GM10266 (cell line): ENCODE measurements at regions not wholly inside any gene's neighbourhood (a gene's known extent, or its start where the extent isn't known, plus 50 kb on each side); places are given as distances from the start of the nearest gene placed in this dataset.
"Not testable (repeated sequence)": the region's sequence is repeated elsewhere in the genome, so short reads cannot be mapped to it uniquely, and the experiment has no call there.

Experiments
- DNase-seq: peaks from one replicate; pipeline ENCODE4 v3.0.0; 2012; ENCODE audit errors: extremely low spot score
- CTCF ChIP-seq: IDR thresholded peaks from 2 replicates; pipeline ENCODE4 v1.5.1; 2012; ENCODE audit warnings: mild to moderate bottlenecking, low read depth; ENCODE audit not compliant: control insufficient read depth, insufficient read depth; ENCODE audit errors: missing control alignments

- DNase-seq = peak; percentile 16
Observed at GRCh38 chr3:198167339-198168039, 207.5 kb downstream of the LMLN start.

GRCh38 chr3:198170781-198171180 is 210.8 kb downstream of the LMLN start:
- DNase-seq = not testable (repeated sequence)

More at GRCh38 chr3:198167339-198168039, 207.5 kb downstream of the LMLN start:
- TF ChIP-seq CTCF = peak; percentile 55

- not testable (repeated sequence) for DNase-seq
Observed at GRCh38 chr3:198173080-198173479, 213.1 kb downstream of the LMLN start.

- not testable (repeated sequence) for DNase-seq
Observed at GRCh38 chr3:198173929-198174574, 214.0 kb downstream of the LMLN start.
